Thymus (tissue), 11 donors: ENCODE measurements at regions not wholly inside any gene's neighbourhood (a gene's known extent, or its start where the extent isn't known, plus 50 kb on each side); places are given as distances from the start of the nearest gene placed in this dataset.

Experiments used
- DNase-seq, 9 donors: peaks; one replicate each; pipeline ENCODE4 v3.0.0-alpha.2; 2013; ENCODE audit warnings: low spot score in 9 of 9, low read depth in 6 of 9, missing footprints in 1 of 9
- H3K27ac ChIP-seq, 2 donors: one replicate each; pipeline ENCODE4 v1.5.1; 2013; ENCODE audit warnings: control low read depth in 1 of 2, low read depth in 1 of 2, low read length in 1 of 2, mild to moderate bottlenecking in 1 of 2, moderate library complexity in 1 of 2
- H3K27me3 ChIP-seq, 2 donors: one replicate each; pipeline ENCODE4 v1.5.1; 2013; ENCODE audit warnings: low read length in 1 of 2; ENCODE audit not compliant: control insufficient read depth in 2 of 2, insufficient read depth in 1 of 2
- H3K36me3 ChIP-seq, 2 donors: one replicate each; pipeline ENCODE4 v1.5.1; 2013; ENCODE audit warnings: low read length in 1 of 2, mild to moderate bottlenecking in 1 of 2, moderate library complexity in 1 of 2; ENCODE audit not compliant: control insufficient read depth in 2 of 2, insufficient read depth in 2 of 2
- H3K4me1 ChIP-seq, 2 donors: one replicate each; pipeline ENCODE4 v1.5.1; 2013; ENCODE audit warnings: low read length in 2 of 2; ENCODE audit not compliant: control insufficient read depth in 2 of 2, insufficient read depth in 2 of 2
- H3K4me3 ChIP-seq, 2 donors: one replicate each; pipeline ENCODE4 v1.5.1; 2013; ENCODE audit warnings: low read length in 2 of 2, control low read depth in 1 of 2, mild to moderate bottlenecking in 1 of 2
- H3K9me3 ChIP-seq, 2 donors: one replicate each; pipeline ENCODE4 v1.5.1; 2013; ENCODE audit warnings: low read length in 1 of 2, mild to moderate bottlenecking in 1 of 2; ENCODE audit not compliant: control insufficient read depth in 2 of 2, insufficient read depth in 1 of 2
- WGBS: extraction: QIAGEN DNeasy Blood & Tissue Kit; methylation state at CpG from one replicate; pipeline ENCODE4 v1.1.7; 2013; 5-methylcytosine and 5-hydroxymethylcytosine counted together
- donor health status: healthy.

DNA sequence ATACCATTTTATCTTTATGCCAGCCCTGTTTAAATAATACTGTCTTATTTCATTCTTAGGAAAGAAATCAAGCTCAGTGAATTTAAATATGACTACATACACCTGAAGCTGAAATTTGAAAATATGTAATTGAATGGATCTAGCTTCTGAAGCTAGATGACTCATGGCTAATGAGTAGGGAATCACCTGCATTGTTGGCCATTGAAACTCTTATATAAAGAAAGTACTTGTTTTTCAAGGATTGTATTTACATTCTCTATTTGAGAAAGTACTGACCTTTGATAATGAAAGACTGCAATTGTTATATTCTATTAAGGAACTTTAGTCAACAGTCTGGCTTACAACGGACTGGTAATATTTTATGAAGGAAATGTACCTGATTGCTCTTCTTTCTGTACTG, 346.7 kb upstream of the LRATD1 start:
- H3K27ac ChIP-seq: no peak overlapping the region
- 94% methylated on average over 1 of the region's 1 CpG for WGBS
- H3K9me3 ChIP-seq: peaks cover 0 to 4% of the 10 kb centered on the region in 2 donors
- H3K36me3 ChIP-seq: no peaks in the 10 kb centered on the region
- no peak overlapping the region for H3K4me3 ChIP-seq
- no peaks in the 10 kb centered on the region for H3K4me1 ChIP-seq
- H3K27me3 ChIP-seq: no peaks in the 10 kb centered on the region
- no peak for DNase-seq

DNA sequence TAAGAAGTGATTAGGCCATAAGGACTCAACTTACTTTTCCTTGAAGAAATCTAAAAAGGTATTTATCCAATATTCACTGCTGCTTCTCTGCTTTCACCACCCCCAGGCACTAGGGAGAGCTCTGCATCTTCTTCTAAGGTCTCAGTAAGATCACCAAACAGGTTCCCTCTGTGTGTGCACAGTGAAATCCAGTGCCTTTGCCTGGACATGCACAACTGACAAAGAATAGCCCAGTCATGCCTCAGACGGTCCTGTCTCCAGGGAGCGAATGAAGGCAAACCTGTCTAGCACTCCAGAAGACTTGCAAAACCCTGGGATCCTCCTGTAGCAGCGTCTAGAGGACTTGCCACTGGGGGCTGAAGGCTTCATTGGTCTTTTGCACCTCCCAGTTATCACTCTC, 344.5 kb upstream of the LRATD1 start:
- Histone ChIP-seq H3K4me3 (no peak overlapping the region), H3K4me1 (no peaks in the 10 kb centered on the region), H3K27ac (no peak overlapping the region), H3K36me3 (no peaks in the 10 kb centered on the region), H3K9me3 (peaks cover 0 to 4% of the 10 kb centered on the region in 2 donors), H3K27me3 (no peaks in the 10 kb centered on the region)
- 78% methylated on average over 3 of the region's 3 CpGs for WGBS
- DNase-seq: peak in 1 of 9 donors; percentile 6

DNA sequence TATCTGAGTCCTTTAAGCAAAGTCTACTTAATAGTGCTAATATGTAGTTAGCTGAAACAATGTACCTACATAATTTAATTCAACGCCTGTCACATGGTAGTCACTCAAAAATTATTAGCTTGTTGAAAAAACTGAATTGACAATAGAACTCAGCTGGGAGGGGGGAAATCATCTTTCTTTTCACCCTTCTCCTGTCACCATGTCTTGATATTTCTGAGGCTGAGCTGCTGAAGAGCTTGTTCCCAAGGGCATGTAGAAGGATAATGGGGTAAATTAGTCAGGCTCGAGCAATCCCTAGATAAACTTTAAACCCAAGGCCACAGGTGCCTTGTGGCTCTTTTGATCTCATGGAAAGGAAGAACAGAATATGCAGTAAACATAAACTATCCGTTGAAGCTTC, 339.6 kb upstream of the LRATD1 start:
- H3K9me3 ChIP-seq: peaks cover 0 to 4% of the 10 kb centered on the region in 2 donors
- H3K27me3 ChIP-seq: no peaks in the 10 kb centered on the region
- H3K4me3 ChIP-seq: no peak overlapping the region
- WGBS: 78% methylated on average over 3 of the region's 3 CpGs
- H3K4me1 ChIP-seq: no peaks in the 10 kb centered on the region
- no peak for DNase-seq
- no peaks in the 10 kb centered on the region for H3K36me3 ChIP-seq
- no peak overlapping the region for H3K27ac ChIP-seq

DNA sequence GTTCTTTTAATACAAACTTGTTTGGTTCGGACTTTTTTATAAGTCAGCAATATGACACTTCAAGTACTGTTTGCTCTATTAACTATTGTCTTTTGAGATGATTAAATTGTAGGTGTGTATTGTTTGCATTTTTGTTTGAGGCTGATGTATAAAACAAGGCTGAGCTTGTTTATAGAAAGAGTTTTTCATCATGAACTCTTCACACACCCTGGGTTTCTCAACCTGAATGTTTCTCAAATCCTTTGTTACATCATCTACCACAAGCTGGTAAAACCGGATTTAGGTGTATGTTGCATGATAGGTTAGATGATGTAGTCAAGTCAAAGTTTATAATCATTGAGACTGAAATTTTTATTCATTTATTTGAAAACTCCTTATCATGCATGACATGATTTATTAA, 335.2 kb upstream of the LRATD1 start:
- no peak overlapping the region for H3K27ac ChIP-seq
- H3K27me3 ChIP-seq: no peaks in the 10 kb centered on the region
- DNase-seq: no peak
- no peaks in the 10 kb centered on the region for H3K9me3 ChIP-seq
- WGBS: 64% methylated on average over 2 of the region's 2 CpGs
- H3K4me1 ChIP-seq: no peaks in the 10 kb centered on the region
- H3K36me3 ChIP-seq: no peaks in the 10 kb centered on the region
- H3K4me3 ChIP-seq: no peak overlapping the region

DNA sequence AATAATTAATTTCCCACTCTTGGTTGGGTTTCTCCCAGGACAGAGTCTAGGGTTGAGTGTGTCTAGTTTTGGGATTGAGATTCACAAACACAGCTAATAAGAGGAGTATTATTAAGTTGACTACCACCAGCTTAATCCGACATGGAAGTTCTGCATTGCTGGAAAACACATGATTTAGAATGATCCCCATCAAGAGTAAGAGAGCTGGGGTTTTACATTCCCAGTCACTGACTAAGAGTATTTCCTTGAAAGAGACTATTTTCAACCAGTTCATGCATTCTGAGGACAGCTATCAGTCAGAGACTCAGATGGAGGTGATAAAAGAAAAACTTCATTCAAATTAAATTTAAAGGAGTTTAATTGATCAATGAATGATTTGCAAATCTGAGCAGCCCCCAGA, 334.6 kb upstream of the LRATD1 start:
- 97% methylated on average over 1 of the region's 1 CpG for WGBS
- no peaks in the 10 kb centered on the region for H3K36me3 ChIP-seq
- no peaks in the 10 kb centered on the region for H3K27me3 ChIP-seq
- no peak overlapping the region for H3K27ac ChIP-seq
- no peak overlapping the region for H3K4me3 ChIP-seq
- DNase-seq: no peak
- no peaks in the 10 kb centered on the region for H3K9me3 ChIP-seq
- H3K4me1 ChIP-seq: no peaks in the 10 kb centered on the region

DNA sequence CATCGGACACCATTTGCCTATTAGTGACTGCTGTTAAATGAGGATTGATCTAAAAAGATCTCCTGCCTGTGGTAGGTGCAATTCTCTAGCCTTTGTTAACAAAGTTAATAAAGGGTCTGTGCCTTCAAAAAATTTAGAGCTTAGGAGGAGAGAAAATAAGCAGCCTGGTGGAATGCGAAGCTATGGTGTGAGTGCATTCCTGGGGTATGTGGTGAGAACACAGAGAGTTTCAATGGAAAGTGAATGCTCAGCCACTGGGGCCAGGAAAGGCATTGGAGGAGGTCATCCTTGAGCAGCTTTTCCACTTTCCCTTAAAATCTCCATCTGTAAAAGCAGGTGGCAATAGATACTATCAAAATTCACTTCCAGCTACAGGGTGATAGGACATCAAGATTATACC, 331.2 kb upstream of the LRATD1 start:
- WGBS: 84% methylated on average over 2 of the region's 2 CpGs
- Histone ChIP-seq H3K9me3 (no peaks in the 10 kb centered on the region), H3K36me3 (no peaks in the 10 kb centered on the region), H3K27me3 (no peaks in the 10 kb centered on the region), H3K4me3 (no peak overlapping the region), H3K4me1 (no peaks in the 10 kb centered on the region), H3K27ac (no peak overlapping the region)
- DNase-seq: no peak

DNA sequence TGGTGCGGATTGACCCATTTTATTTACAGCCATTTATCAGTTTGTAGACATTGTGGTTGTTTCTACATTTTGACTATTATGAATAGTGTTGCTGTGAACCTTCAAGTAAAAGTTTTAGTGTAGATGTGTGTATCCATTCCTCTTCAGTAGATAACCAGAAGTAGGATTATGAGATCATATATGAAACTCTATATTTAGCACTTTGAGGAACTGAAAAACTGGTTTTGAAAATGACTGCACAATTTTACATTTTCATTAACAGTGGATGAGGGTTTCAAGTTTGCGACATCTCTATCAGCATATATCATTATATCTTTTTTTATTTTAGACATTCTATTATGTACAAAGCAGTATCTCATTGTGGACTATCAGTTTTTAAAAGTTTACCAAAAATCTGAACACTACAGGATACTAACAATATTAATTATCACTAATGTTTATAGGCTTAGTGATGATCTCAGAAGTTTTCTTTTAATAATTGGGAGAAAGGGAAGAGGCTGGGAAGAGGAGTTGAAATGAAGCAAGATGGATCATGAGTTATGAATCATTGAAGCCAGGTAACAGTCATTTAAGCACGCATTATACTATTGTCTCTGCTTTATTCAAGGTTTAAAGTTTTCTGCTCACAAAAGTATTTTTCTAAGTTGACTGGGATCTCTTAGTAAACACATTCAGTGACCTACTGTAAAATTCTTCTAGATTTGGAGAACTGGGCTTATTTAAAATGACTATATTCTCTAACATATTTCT, 329.0 kb upstream of the LRATD1 start:
- no peak overlapping the region for H3K4me3 ChIP-seq
- no peaks in the 10 kb centered on the region for H3K36me3 ChIP-seq
- H3K4me1 ChIP-seq: no peaks in the 10 kb centered on the region
- no peak for DNase-seq
- WGBS: 95% methylated on average over 3 of the region's 3 CpGs
- no peaks in the 10 kb centered on the region for H3K27me3 ChIP-seq
- H3K9me3 ChIP-seq: no peaks in the 10 kb centered on the region
- H3K27ac ChIP-seq: no peak overlapping the region

DNA sequence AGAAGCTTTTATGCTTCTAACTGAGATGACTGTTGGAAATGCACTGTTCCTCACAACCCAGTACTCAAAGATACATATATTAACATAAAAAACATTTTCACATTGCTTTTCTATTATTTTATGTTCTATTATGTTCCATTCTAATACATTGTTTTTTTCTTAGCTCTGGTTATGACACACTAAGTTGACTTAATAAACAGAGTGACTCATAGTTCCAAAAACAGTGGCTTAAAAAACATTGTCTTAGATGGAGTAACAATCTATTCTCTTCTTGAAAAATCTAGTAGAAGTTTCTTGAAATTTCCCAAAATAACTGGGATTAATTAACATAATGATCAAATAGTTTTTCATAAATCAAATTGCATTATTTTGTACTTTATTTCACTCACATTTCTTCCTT, 328.2 kb upstream of the LRATD1 start:
- Histone ChIP-seq H3K36me3 (no peaks in the 10 kb centered on the region), H3K27ac (no peak overlapping the region), H3K27me3 (no peaks in the 10 kb centered on the region), H3K4me3 (no peak overlapping the region), H3K9me3 (no peaks in the 10 kb centered on the region), H3K4me1 (no peaks in the 10 kb centered on the region)
- DNase-seq: no peak

DNA sequence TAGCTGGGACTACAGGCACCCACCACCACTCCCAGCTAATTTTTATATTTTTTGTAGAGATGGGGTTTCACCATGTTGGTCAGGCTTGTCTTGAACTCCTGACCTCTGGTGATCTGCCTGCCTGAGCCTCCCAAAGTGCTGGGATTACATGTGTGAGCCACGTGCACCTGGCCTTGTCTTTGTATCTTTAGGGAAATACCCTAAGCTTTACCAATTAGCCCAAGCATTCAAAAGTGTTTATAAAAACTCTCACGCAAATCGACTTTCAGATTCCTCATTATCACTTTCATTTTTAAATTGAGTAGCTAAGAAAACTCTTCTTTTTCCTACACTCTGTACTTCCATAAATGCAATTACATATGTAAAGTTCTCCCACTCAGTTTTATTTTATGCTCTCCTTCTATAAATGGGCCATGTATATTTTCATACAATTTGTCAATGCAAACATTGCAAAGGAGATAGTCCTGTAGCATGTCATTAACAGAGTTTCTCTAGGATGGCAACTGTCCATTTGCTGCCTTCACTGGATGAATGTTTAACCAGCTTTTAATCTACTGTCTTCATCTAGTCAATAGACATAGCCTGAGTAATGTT, 326.2 kb upstream of the LRATD1 start:
- Histone ChIP-seq H3K4me1 (no peaks in the 10 kb centered on the region), H3K9me3 (no peaks in the 10 kb centered on the region), H3K27me3 (no peaks in the 10 kb centered on the region), H3K36me3 (no peaks in the 10 kb centered on the region), H3K4me3 (no peak overlapping the region), H3K27ac (no peak overlapping the region)
- 91% methylated on average over 3 of the region's 3 CpGs for WGBS
- no peak for DNase-seq
